B cell (primary cell): ENCODE measurements at regions not wholly inside any gene's neighbourhood (a gene's known extent, or its start where the extent isn't known, plus 50 kb on each side); places are given as distances from the start of the nearest gene placed in this dataset.

Experiments
- ATAC-seq: fragments of 200-7000 bp; cut with Tn5 transposase; one replicate; pipeline ENCODE4 v1.10.0; 2021; ENCODE audit warnings: low read depth, mild to moderate bottlenecking, moderate number of reproducible peaks, moderate library complexity
- CTCF ChIA-PET: fragments of 350-600 bp; sonication (Branson Sonifier 250); formaldehyde crosslinking; loops from one replicate; lab custom pipeline; 2021; ENCODE audit warnings: antibody characterized with exemption, inconsistent platforms; lab: Charles Lee
- POLR2A ChIA-PET: fragments of 350-600 bp; sonication (Branson Sonifier 250); formaldehyde crosslinking; loops from one replicate; lab custom pipeline; 2021; ENCODE audit warnings: antibody characterized with exemption; lab: Charles Lee
- DNase-seq: peaks from one replicate; pipeline ENCODE4 v3.0.0; 2013
- H2AFZ ChIP-seq: 2 replicates; pipeline ENCODE4 v1.6.1; 2012; ENCODE audit warnings: mild to moderate bottlenecking, low read depth, low read length; ENCODE audit not compliant: insufficient read depth, poor library complexity, severe bottlenecking
- H3K27ac ChIP-seq, 2 donors: 1 replicate in 1 of 2; 2 replicates in 1 of 2; pipeline ENCODE4 v1.5.1; 2012 to 2013; ENCODE audit warnings: low read length in 2 of 2, mild to moderate bottlenecking in 2 of 2, moderate library complexity in 1 of 2
- H3K27me3 ChIP-seq, 4 experiments: fragments of 200-600 bp in 1 of 4; sonication (generic) in 1 of 4; replicated peaks in 1 of 4; 1 replicate in 2 of 4; 2 replicates in 2 of 4; pipeline versions ENCODE4 v1.6.1 to v1.7.0; 2013 to 2016; ENCODE audit warnings: low read length in 3 of 4, mild to moderate bottlenecking in 2 of 4, mixed read lengths in 1 of 4, moderate library complexity in 1 of 4; ENCODE audit not compliant: insufficient read depth in 4 of 4, control insufficient read depth in 3 of 4; ENCODE audit errors: control extremely low read depth in 1 of 4
- H3K36me3 ChIP-seq, 2 experiments: replicated peaks in 1 of 2; 1 replicate in 1 of 2; 2 replicates in 1 of 2; pipeline versions ENCODE4 v1.6.1 to v1.7.1; 2013; ENCODE audit warnings: low read length in 1 of 2; ENCODE audit not compliant: insufficient read depth in 2 of 2, control insufficient read depth in 1 of 2; ENCODE audit errors: control extremely low read depth in 1 of 2, extremely low read depth in 1 of 2
- H3K4me1 ChIP-seq, 2 donors: fragments of 200-600 bp in 1 of 2; sonication (generic) in 1 of 2; 1 replicate in 1 of 2; 2 replicates in 1 of 2; pipeline versions ENCODE4 v1.5.1 to v1.6.1; 2013 to 2017; ENCODE audit warnings: low read length in 2 of 2; ENCODE audit not compliant: control insufficient read depth in 2 of 2, insufficient read depth in 2 of 2
- H3K4me2 ChIP-seq: replicated peaks from 2 replicates; pipeline ENCODE3; 2012; ENCODE audit warnings: mild to moderate bottlenecking, low read depth, low read length; ENCODE audit not compliant: poor library complexity, severe bottlenecking
- H3K4me3 ChIP-seq, 5 experiments: fragments of 200-600 bp in 1 of 5; sonication (generic) in 1 of 5; 1 replicate in 3 of 5; 2 replicates in 2 of 5; pipeline versions ENCODE4 v1.5.1 to v1.7.0; 2011 to 2016; ENCODE audit warnings: low read length in 4 of 5, mild to moderate bottlenecking in 4 of 5, low read depth in 2 of 5, control low read depth in 1 of 5, moderate library complexity in 1 of 5; ENCODE audit not compliant: insufficient read depth in 1 of 5; ENCODE audit errors: control extremely low read depth in 1 of 5, extremely low read depth in 1 of 5
- H3K79me2 ChIP-seq: fragments of 200-600 bp; sonication (generic); one replicate; pipeline ENCODE4 v1.6.0; 2016; ENCODE audit warnings: low read length; ENCODE audit not compliant: control insufficient read depth, insufficient read depth
- H3K9ac ChIP-seq: fragments of 200-600 bp; sonication (generic); 2 replicates; pipeline ENCODE4 v1.6.1; 2017; ENCODE audit warnings: mild to moderate bottlenecking, low read length, moderate library complexity
- H3K9me3 ChIP-seq, 3 donors: one replicate each; pipeline versions ENCODE4 v1.6.1 to v1.7.1; 2013; ENCODE audit warnings: low read length in 2 of 3; ENCODE audit not compliant: control insufficient read depth in 2 of 3, insufficient read depth in 1 of 3; ENCODE audit errors: control extremely low read depth in 1 of 3
- H4K20me1 ChIP-seq: 2 replicates; pipeline ENCODE4 v1.6.0; 2012; ENCODE audit warnings: mild to moderate bottlenecking, low read length; ENCODE audit not compliant: insufficient read depth, control insufficient read depth, poor library complexity, severe bottlenecking
- H3K27ac Mint-ChIP-seq: one replicate; pipeline ENCODE4 v1.8.0; 2021; ENCODE audit warnings: mixed read lengths
- H3K27me3 Mint-ChIP-seq: one replicate; pipeline ENCODE4 v1.8.0; 2021; ENCODE audit warnings: mixed read lengths
- H3K4me1 Mint-ChIP-seq: one replicate; pipeline ENCODE4 v1.8.0; 2021; ENCODE audit warnings: mixed read lengths
- H3K4me3 Mint-ChIP-seq: one replicate; pipeline ENCODE4 v1.8.0; 2021; ENCODE audit warnings: mixed read lengths
- H3K9me3 Mint-ChIP-seq: one replicate; pipeline ENCODE4 v1.8.0; 2022; ENCODE audit warnings: mixed read lengths; ENCODE audit not compliant: insufficient read depth
- CTCF ChIP-seq: fragments of 200-600 bp; IDR thresholded peaks from one replicate; pipeline ENCODE4 v1.8.0; 2022; ENCODE audit warnings: antibody characterized with exemption, mild to moderate bottlenecking
- EZH2 ChIP-seq: IDR thresholded peaks from 2 replicates; pipeline ENCODE4 v1.6.1; 2012; ENCODE audit warnings: borderline replicate concordance, low read depth, mild to moderate bottlenecking, moderate library complexity, low read length; ENCODE audit not compliant: insufficient read depth, poor library complexity, severe bottlenecking
- WGBS: methylation state at CpG from one replicate; pipeline ENCODE4 v1.1.5; 2013; ENCODE audit warnings: missing lambda C conversion rate; ENCODE audit not compliant: insufficient coverage; 5-methylcytosine and 5-hydroxymethylcytosine counted together
- intact Hi-C: fragments of 100-400 bp; cut with micrococcal nuclease; formaldehyde crosslinking; loops from one replicate; pipeline ENCODE4 v1.10.0; 2022

- Mint-ChIP-seq H3K9me3 (peaks cover 7% of the 10 kb centered on the region), H3K4me3 (no peak overlapping the region), H3K27ac (no peak overlapping the region), H3K27me3 (peaks cover 40% of the 10 kb centered on the region), H3K4me1 (no peaks in the 10 kb centered on the region)
- H4K20me1 ChIP-seq, result no peaks in the 10 kb centered on the region
- intact Hi-C loops, result no loop called here
- no peak overlapping the region for H3K4me3 ChIP-seq
- WGBS, result 80% methylated on average over 1 of the region's 4 CpGs
- no peak for ATAC-seq
- POLR2A ChIA-PET, result no interaction called here
- no peaks in the 10 kb centered on the region for H3K79me2 ChIP-seq
- peaks cover 0 to 17% (median 6%) of the 10 kb centered on the region in 4 experiments for H3K27me3 ChIP-seq
- H3K27ac ChIP-seq, result no peak overlapping the region
- DNase-seq, result no peak
- H3K9ac ChIP-seq, result no peak overlapping the region
- H3K9me3 ChIP-seq, result peaks cover 0 to 8% (median 6%) of the 10 kb centered on the region in 3 donors
- H2AFZ ChIP-seq, result no peak overlapping the region
- H3K36me3 ChIP-seq, result no peaks in the 10 kb centered on the region
- CTCF ChIA-PET, result interaction anchor here (0.5 kb wide), 1 partner anchor 390 kb away, joined by 3 read pairs; no protein-coding TSS in a partner anchor
- H3K4me2 ChIP-seq, result no peak overlapping the region
- TF ChIP-seq EZH2, result no peak
- no peak for TF ChIP-seq CTCF
- no peaks in the 10 kb centered on the region for H3K4me1 ChIP-seq
Measured at GRCh38 chr1:167149793-167150491, 56.1 kb downstream of the STYXL2 start.

- POLR2A ChIA-PET, result no interaction called here
- no peak for TF ChIP-seq CTCF
- no peak for TF ChIP-seq EZH2
- Mint-ChIP-seq H3K4me3 (no peak overlapping the region), H3K27ac (no peak overlapping the region), H3K27me3 (peaks cover 40% of the 10 kb centered on the region), H3K4me1 (no peaks in the 10 kb centered on the region), H3K9me3 (peaks cover 7% of the 10 kb centered on the region)
- peaks cover 0 to 8% (median 6%) of the 10 kb centered on the region in 3 donors for H3K9me3 ChIP-seq
- H3K27me3 ChIP-seq, result peaks cover 0 to 17% (median 6%) of the 10 kb centered on the region in 4 experiments
- H3K4me1 ChIP-seq, result no peaks in the 10 kb centered on the region
- no peak overlapping the region for H3K9ac ChIP-seq
- H4K20me1 ChIP-seq, result no peaks in the 10 kb centered on the region
- no peak for ATAC-seq
- 100% methylated on average over 1 of the region's 2 CpGs for WGBS
- no peaks in the 10 kb centered on the region for H3K79me2 ChIP-seq
- no peak overlapping the region for H3K4me3 ChIP-seq
- no peak overlapping the region for H3K4me2 ChIP-seq
- CTCF ChIA-PET, result no interaction called here
- DNase-seq, result no peak
- no peaks in the 10 kb centered on the region for H3K36me3 ChIP-seq
- no peak overlapping the region for H2AFZ ChIP-seq
- H3K27ac ChIP-seq, result no peak overlapping the region
- intact Hi-C loops, result no loop called here
Measured at GRCh38 chr1:167150492-167150833, 56.6 kb downstream of the STYXL2 start.
